Thyroid gland (tissue), 4 donors: ENCODE measurements at regions not wholly inside any gene's neighbourhood (a gene's known extent, or its start where the extent isn't known, plus 50 kb on each side); places are given as distances from the start of the nearest gene placed in this dataset.
"Not testable (repeated sequence)": the region's sequence is repeated elsewhere in the genome, so short reads cannot be mapped to it uniquely, and the experiment has no call there.

Experiments
- DNase-seq, 2 donors: peaks; one replicate each; pipeline ENCODE4 v3.0.0-alpha.2; 2019
- H3K27ac ChIP-seq, 3 donors: fragments of 200-600 bp; sonication (generic); 1 replicate in 2 of 3; 2 replicates in 1 of 3; pipeline ENCODE4 v1.5.1; 2016 to 2019; ENCODE audit warnings: mild to moderate bottlenecking in 1 of 3, moderate library complexity in 1 of 3
- H3K27me3 ChIP-seq: fragments of 200-600 bp; sonication (generic); one replicate; pipeline ENCODE4 v1.5.1; 2019
- H3K36me3 ChIP-seq, 2 donors: fragments of 200-600 bp; sonication (generic); one replicate each; pipeline ENCODE4 v1.5.1; 2016 to 2019
- H3K4me1 ChIP-seq, 2 donors: fragments of 200-600 bp; sonication (generic); one replicate each; pipeline ENCODE4 v1.5.1; 2017 to 2019
- H3K4me3 ChIP-seq, 3 donors: fragments of 200-600 bp; sonication (generic); replicated peaks in 1 of 3; 1 replicate in 2 of 3; 2 replicates in 1 of 3; pipeline ENCODE4 v1.5.1; 2016; ENCODE audit warnings: mild to moderate bottlenecking in 1 of 3
- H3K9me3 ChIP-seq: fragments of 200-600 bp; sonication (generic); one replicate; pipeline ENCODE4 v1.5.1; 2017
- WGBS, 2 donors: methylation state at CpG; one replicate each; pipeline ENCODE4 v1.1.5; 2017; 5-methylcytosine and 5-hydroxymethylcytosine counted together
- intact Hi-C: fragments of 100-400 bp; cut with DNase I; formaldehyde crosslinking; loops from one replicate; pipeline ENCODE4 v1.15.1; 2023
- TF ChIP-seq, protein P1 (sequence below), 6 experiments: fragments of 200-600 bp in 3 of 6; fragments of 450-650 bp in 3 of 6; sonication (generic) in 3 of 6; IDR thresholded peaks; one replicate each; pipeline ENCODE4 v1.5.1; 2016 to 2019; ENCODE audit warnings: antibody characterized with exemption in 6 of 6, mild to moderate bottlenecking in 2 of 6, inconsistent platforms in 1 of 6, moderate library complexity in 1 of 6

DNA sequence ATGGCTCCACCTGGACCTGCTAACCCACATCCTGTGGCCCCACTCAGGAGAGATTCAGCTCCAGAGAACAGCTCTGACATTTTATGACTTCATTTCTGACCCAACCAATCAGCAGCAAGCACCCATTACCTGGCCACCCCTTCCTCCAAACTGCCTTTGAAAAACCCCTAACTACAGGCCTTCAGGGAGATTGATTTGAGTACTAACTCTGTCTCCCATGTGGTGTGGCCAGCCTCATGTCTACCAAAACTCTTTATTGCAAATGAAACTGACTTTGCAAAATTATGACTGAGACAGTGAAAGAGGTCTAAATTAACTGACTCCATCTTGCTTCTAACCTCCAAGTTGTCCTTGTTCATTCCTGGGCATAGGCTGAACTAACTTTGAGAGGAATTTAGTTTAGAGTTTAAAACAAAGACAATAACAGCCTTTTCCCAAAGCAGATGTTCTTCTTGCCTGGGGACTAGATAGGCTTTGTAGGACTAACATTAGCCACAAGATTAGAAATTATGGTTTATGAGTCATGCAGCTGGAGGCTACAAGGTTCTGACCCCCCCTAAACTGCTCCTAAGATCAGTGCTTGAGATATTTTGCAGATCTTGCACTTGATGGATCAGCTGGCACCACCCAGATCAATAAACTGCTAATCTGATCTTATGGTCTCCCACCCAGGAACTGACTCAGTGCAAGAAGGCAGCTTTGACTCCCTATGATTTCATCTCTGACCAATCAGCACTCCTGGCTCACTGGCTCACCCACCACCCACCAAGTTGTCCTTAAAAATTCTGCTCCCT lies 508.2 kb downstream of the RPIA start:
- DNase-seq, H3K27me3 ChIP-seq, H3K9me3 ChIP-seq, H3K4me1 ChIP-seq, H3K27ac ChIP-seq, H3K36me3 ChIP-seq, intact Hi-C loops, H3K4me3 ChIP-seq: not testable (repeated sequence)

DNA sequence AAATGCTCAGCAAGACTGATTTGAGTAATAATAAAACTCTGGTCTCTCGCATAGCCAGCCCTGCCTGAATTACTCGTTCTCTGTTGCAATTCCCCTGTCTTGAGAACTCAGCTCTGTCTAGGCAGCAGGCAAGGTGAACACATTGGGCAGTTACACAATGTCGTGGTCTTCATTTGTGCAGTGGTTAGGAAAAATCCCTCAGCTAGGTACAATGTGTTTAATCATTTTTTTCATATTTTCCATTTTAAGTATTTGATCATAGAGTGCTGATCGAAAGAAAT lies 508.7 kb downstream of the RPIA start:
- H3K27me3 ChIP-seq, H3K4me1 ChIP-seq, DNase-seq, H3K4me3 ChIP-seq, H3K9me3 ChIP-seq, H3K27ac ChIP-seq, H3K36me3 ChIP-seq, intact Hi-C loops: not testable (repeated sequence)
- 90% methylated on average over 4 of the region's 4 CpGs for WGBS, 2 donors

DNA sequence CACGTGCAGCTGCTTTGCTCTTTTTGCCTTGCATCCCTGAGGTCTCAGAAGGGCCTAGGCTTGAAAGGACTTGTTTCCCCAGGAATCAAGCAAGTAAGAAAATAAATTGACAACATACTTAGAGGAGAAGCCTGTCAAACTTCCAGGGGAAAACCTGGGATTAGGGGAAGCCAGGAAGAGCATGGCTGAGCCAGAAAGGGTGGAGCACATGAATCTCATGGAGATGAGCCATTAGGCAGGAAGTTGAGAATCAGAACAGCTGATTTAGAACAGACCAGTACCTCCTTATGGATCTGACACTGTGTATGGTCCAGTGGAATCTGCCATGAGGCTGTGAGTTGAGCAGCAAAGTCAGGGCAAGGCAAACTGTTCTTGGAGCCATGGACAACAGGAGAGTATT lies 511.0 kb downstream of the RPIA start:
- H3K27ac ChIP-seq, H3K9me3 ChIP-seq, DNase-seq, H3K27me3 ChIP-seq, H3K4me3 ChIP-seq, intact Hi-C loops, H3K36me3 ChIP-seq, H3K4me1 ChIP-seq: not testable (repeated sequence)
- 30 to 72% methylated on average over 1 of the region's 1 CpG for WGBS, 2 donors

DNA sequence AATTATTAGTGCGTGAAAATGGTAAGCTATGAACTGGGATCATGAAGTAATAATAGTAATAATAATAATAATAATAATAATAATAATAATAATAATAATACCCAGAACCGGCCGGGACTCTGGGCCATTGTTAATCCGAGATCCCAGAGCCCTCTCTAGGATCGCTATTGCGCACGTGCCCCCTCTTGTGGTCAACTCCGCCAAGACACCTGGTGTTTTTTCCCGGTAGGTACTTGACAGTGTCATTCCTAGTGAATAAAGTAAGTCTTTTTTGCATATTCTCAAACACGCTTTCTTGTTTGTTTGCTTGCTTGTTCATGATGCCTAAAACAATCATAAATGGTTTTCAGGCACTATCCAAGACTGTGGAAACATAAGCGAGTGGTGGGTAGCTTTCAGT lies 513.7 kb downstream of the RPIA start:
- H3K27ac ChIP-seq, H3K36me3 ChIP-seq, H3K27me3 ChIP-seq, H3K4me3 ChIP-seq, intact Hi-C loops, H3K9me3 ChIP-seq, H3K4me1 ChIP-seq: not testable (repeated sequence)
- peak; percentile 55 to 62 for DNase-seq
- TF ChIP-seq, protein P1, sequence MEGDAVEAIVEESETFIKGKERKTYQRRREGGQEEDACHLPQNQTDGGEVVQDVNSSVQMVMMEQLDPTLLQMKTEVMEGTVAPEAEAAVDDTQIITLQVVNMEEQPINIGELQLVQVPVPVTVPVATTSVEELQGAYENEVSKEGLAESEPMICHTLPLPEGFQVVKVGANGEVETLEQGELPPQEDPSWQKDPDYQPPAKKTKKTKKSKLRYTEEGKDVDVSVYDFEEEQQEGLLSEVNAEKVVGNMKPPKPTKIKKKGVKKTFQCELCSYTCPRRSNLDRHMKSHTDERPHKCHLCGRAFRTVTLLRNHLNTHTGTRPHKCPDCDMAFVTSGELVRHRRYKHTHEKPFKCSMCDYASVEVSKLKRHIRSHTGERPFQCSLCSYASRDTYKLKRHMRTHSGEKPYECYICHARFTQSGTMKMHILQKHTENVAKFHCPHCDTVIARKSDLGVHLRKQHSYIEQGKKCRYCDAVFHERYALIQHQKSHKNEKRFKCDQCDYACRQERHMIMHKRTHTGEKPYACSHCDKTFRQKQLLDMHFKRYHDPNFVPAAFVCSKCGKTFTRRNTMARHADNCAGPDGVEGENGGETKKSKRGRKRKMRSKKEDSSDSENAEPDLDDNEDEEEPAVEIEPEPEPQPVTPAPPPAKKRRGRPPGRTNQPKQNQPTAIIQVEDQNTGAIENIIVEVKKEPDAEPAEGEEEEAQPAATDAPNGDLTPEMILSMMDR (IDR thresholded peaks at IDR 0.05), result peak in 4 of 6 experiments; percentile 13 to 56 (median 18)
- 24% methylated on average over 11 of the region's 11 CpGs for WGBS, 2 donors

DNA sequence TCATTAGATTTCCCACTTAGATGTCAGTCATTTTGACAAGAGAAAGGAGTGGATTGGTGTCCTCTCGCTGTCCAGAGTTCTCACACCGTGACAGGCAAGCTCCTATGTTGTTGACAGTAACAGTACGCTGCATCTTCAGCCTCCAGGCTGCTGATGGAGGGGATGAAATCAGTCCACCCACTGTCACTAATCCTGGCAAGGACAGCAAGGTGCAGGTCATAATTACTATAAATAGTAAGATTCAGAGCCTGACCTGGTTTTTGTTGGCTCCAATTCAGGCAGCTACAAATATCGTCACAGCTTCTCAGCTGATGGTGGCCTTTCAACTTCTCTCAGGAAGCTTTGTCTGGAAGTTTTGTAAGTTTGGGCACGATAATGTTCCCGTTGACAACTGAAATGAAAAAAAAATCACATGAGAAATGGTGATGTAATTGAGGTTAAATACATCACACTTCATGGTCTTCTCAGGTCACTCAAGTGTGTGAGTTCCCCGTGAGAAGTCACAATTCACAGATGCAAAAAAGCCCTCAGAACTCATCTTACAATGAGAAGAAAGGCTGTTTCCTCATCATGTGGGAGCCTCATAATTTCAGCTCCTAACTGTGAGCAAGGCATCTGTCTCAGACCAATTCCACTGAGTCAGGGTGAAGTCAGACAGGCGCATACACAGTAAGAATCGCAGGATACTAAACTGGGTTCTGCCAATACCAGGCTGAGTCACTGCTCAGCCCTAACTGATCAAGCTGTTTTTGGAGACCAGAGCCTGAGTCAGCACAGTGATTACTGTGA lies 516.9 kb downstream of the RPIA start:
- H3K4me3 ChIP-seq, DNase-seq: not testable (repeated sequence)
- 56 to 62% methylated on average over 8 to 9 of the region's 9 CpGs for WGBS, 2 donors

DNA sequence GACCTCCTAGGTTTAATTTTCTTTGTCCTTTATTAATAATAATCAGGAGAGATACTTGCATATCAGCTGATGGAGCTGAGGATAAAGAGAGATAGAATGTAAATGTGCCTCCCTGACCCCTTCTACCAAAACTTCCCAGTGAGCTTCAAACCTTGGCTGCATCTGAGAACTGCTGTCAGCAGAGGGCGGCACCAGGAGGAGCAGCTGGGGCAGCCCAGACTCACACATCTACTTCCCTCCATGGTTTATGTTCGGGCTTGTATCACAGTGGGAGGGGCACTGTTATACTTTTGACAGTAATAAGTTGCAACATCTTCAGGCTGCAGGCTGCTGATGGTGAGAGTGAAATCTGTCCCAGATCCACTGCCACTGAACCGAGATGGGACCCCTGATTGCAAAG lies 521.7 kb downstream of the RPIA start:
- H3K4me1 ChIP-seq, H3K9me3 ChIP-seq, intact Hi-C loops, H3K27ac ChIP-seq, H3K4me3 ChIP-seq, H3K36me3 ChIP-seq, H3K27me3 ChIP-seq: not testable (repeated sequence)
- DNase-seq, result peak; percentile 7 to 22
- WGBS, 2 donors, result 5 to 6% methylated on average over 3 of the region's 3 CpGs

More for the DNA sequence above, 516.9 kb downstream of the RPIA start:
- H3K27ac ChIP-seq, H3K4me1 ChIP-seq, H3K36me3 ChIP-seq, intact Hi-C loops, H3K9me3 ChIP-seq, H3K27me3 ChIP-seq: not testable (repeated sequence)

DNA sequence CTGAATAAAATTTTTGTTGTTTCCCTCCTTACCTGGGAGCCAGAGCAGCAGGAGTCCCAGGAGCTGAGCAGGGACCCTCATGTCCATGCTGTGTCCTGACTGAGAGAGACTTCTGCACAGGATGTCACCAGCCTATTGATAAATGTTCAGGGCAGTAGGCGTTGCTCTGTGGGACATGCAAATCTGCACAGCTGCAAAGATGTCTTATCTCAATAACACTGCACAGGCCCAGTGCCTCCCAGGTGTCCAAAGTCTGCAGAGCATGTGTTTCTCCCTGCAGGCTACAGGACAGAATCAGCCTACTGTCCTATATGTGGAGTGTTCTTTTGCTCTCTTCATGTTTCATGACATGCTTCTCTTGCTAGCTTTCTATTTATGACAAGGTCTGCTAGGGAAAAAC lies 522.3 kb downstream of the RPIA start:
- H3K9me3 ChIP-seq, H3K27ac ChIP-seq, intact Hi-C loops, H3K4me1 ChIP-seq, H3K4me3 ChIP-seq, H3K36me3 ChIP-seq, DNase-seq, H3K27me3 ChIP-seq: not testable (repeated sequence)
- 80 to 88% methylated on average over 1 of the region's 1 CpG for WGBS, 2 donors

DNA sequence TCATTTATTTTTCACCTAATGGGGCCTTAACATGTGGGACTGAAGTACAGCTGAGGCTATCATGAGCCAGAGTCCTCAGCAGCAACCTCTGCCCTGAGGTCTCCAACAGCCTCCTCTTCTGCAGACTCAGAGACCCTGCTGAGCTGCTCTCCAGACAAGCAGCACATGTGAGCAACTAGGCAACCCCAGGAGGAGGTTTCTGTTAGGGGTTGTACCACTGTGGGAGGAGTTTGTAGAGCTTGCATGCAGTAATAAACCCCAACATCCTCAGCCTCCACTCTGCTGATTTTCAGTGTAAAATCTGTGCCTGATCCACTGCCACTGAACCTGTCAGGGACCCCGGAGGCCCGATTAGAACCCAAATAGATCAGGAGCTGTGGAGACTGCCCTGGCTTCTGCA lies 530.0 kb downstream of the RPIA start:
- H3K27me3 ChIP-seq, intact Hi-C loops, H3K36me3 ChIP-seq, H3K4me1 ChIP-seq, H3K4me3 ChIP-seq, H3K27ac ChIP-seq, H3K9me3 ChIP-seq, DNase-seq: not testable (repeated sequence)
- no CpG with 5 or more reads among the region's 2 CpGs for WGBS, 2 donors

DNA sequence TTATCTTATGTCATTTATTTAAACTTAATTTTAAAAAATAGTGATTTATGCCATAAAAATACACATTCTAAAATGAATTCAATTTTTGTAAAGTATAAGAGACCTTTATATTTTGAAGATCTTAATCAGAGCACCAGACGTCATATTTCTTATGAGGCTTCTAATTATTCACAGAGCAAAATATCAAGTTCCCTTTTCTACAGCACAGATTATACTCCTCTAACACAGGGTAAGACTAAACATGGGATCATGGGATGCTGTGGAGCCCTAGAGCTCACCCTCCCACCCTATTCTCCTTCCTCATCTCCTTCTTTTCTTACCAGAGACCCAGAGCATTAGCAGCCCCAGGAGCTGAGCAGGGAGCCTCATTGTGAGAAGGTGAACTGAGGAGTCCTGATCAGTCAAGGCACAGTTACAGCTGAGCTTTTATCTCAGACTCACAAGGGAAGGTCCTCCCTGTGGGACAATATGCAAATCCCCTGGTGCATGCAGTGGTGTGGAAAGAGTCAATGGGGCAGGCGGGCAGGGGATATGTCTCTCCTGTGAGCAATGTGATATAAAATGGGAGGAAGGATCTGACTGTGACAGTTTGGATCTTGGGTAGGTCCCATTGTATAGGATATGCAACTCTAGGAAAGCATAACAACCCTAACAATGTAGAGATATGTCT lies 530.7 kb downstream of the RPIA start:
- H3K4me1 ChIP-seq, DNase-seq, intact Hi-C loops, H3K27ac ChIP-seq, H3K9me3 ChIP-seq, H3K36me3 ChIP-seq, H3K4me3 ChIP-seq, H3K27me3 ChIP-seq: not testable (repeated sequence)
- WGBS, 2 donors, result 51 to 79% methylated on average over 1 to 2 of the region's 2 CpGs

DNA sequence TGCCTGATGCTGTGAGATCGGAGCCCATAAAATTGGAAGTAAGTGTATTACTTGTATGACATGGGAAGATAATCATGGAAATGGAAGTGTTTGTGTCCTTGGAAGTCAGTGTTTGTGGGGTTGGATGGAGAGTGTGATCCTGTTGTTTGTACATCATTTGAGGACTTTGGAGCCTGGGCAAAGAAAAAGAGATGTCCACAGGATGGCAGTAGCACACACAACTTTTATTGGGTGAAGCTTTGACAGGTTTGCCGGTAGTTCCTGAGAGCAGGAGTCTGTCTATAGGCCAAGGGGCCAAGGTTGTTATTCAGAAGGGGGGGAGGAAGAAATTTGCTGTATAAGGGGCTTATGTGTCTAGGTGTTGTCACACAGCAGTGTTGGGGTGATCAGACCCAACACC lies 533.3 kb downstream of the RPIA start:
- WGBS, 2 donors, result 70 to 83% methylated on average over 2 of the region's 2 CpGs
- H3K9me3 ChIP-seq, H3K27ac ChIP-seq, intact Hi-C loops, H3K4me3 ChIP-seq, DNase-seq, H3K36me3 ChIP-seq, H3K27me3 ChIP-seq, H3K4me1 ChIP-seq: not testable (repeated sequence)

DNA sequence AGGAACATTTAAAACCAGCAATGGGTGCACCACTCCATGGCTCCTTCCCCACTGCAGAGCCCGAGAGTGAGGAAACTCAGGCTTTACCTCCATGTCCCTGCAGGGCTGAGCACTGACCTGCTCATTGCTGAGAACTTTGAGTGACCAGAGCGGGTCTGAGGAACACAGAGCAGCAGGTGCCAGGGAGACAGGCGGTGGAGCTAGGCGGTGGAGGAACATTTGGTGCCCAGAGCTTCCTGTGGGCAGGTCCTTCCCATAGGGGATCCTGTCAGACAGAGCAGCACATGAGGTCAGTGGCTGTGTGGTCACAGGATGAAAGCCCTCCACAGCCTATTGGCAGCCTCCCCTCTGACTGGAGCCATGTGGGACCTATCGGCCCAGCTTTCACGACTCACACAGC lies 538.5 kb downstream of the RPIA start:
- 89% methylated on average over 3 to 5 of the region's 6 CpGs for WGBS, 2 donors
- not testable (repeated sequence) for H3K4me1 ChIP-seq

DNA sequence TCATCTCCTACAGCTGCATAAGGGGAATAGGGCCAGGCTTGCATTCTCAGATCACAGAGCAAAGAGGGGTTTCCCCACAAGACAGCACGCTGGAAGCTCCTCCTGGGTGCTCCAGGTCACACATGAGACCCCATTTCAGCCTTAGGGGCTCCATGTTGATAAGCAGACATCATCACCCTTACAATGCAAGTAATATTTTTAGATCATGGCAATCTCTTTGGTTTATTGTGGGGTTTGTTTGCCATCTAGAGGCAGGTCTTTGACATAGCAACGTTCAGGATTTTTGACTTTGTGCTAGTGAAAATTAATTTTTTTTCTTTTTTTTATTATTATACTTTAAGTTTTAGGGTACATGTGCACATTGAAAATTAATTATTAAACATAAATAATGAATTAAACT lies 539.8 kb downstream of the RPIA start:
- H3K27me3 ChIP-seq, H3K4me1 ChIP-seq, intact Hi-C loops, H3K36me3 ChIP-seq, H3K4me3 ChIP-seq, DNase-seq, H3K9me3 ChIP-seq, H3K27ac ChIP-seq: not testable (repeated sequence)
- 0% methylated on average over 1 of the region's 2 CpGs for WGBS, 2 donors

More for the DNA sequence above, 538.5 kb downstream of the RPIA start:
- H3K27ac ChIP-seq, H3K9me3 ChIP-seq, H3K27me3 ChIP-seq, H3K4me3 ChIP-seq, DNase-seq, intact Hi-C loops, H3K36me3 ChIP-seq: not testable (repeated sequence)
